BJ (cell line): ENCODE measurements at regions not wholly inside any gene's neighbourhood (a gene's known extent, or its start where the extent isn't known, plus 50 kb on each side); places are given as distances from the start of the nearest gene placed in this dataset.

Experiments
- CTCF ChIA-PET: fragments of 350-600 bp; formaldehyde crosslinking; extraction: SDS; loops from one replicate; lab custom pipeline; 2021; ENCODE audit warnings: antibody characterized with exemption, inconsistent platforms; lab: Yijun Ruan, JAX
- POLR2A ChIA-PET: fragments of 300-600 bp; sonication (Branson Sonifier 250); formaldehyde crosslinking; extraction: SDS; loops from one replicate; lab custom pipeline; 2021; ENCODE audit warnings: antibody characterized with exemption; lab: Charles Lee
- DNase-seq: peaks from one replicate; pipeline ENCODE4 v3.0.0-alpha.2; 2011; ENCODE audit warnings: low read depth
- H3K27me3 ChIP-seq: 2 replicates; pipeline ENCODE4 v1.6.0; 2011; ENCODE audit warnings: low read length; ENCODE audit not compliant: control insufficient read depth, insufficient read depth
- H3K36me3 ChIP-seq: 2 replicates; pipeline ENCODE4 v1.5.1; 2011; ENCODE audit warnings: low read length; ENCODE audit not compliant: control insufficient read depth, insufficient read depth
- H3K4me3 ChIP-seq: 2 replicates; pipeline ENCODE4 v1.5.1; 2011; ENCODE audit warnings: low read depth, mild to moderate bottlenecking, control low read depth, low read length
- CTCF ChIP-seq: IDR thresholded peaks from 2 replicates; pipeline ENCODE4 v1.5.1; 2011; ENCODE audit warnings: low read depth, mild to moderate bottlenecking, control low read depth, inconsistent platforms, low read length, moderate library complexity; ENCODE audit not compliant: insufficient read depth

GRCh38 chr6:170062209-170062914, 228.5 kb downstream of the DLL1 start:
- Histone ChIP-seq H3K27me3 (no peaks in the 10 kb centered on the region), H3K4me3 (no peak overlapping the region), H3K36me3 (no peaks in the 10 kb centered on the region)
- no peak for TF ChIP-seq CTCF
- CTCF ChIA-PET, result no interaction called here
- no peak for DNase-seq
- POLR2A ChIA-PET, result no interaction called here

GRCh38 chr6:170058878-170059485, 231.9 kb downstream of the DLL1 start:
- no peak for DNase-seq
- CTCF ChIA-PET, result no interaction called here
- H3K36me3 ChIP-seq, result no peaks in the 10 kb centered on the region
- POLR2A ChIA-PET, result no interaction called here
- H3K27me3 ChIP-seq, result no peaks in the 10 kb centered on the region
- H3K4me3 ChIP-seq, result no peak overlapping the region
- TF ChIP-seq CTCF, result no peak

- H3K27me3 ChIP-seq, result no peaks in the 10 kb centered on the region
- H3K4me3 ChIP-seq, result no peak overlapping the region
- CTCF ChIA-PET, result no interaction called here
- POLR2A ChIA-PET, result no interaction called here
- TF ChIP-seq CTCF, result no peak
- H3K36me3 ChIP-seq, result no peaks in the 10 kb centered on the region
- DNase-seq, result no peak
Measured at GRCh38 chr6:170057961-170058877, 232.7 kb downstream of the DLL1 start.

- Histone ChIP-seq H3K4me3 (no peak overlapping the region), H3K36me3 (no peaks in the 10 kb centered on the region), H3K27me3 (no peaks in the 10 kb centered on the region)
- POLR2A ChIA-PET, result no interaction called here
- CTCF ChIA-PET, result no interaction called here
- DNase-seq, result no peak
- TF ChIP-seq CTCF, result no peak
Measured at GRCh38 chr6:170057034-170057734, 233.7 kb downstream of the DLL1 start.
